T-helper 1 cell treated with Interleukin-12 subunit alpha and Interleukin-12 subunit beta and Interleukin-4 antibody, amounts not matched to agents 30 μg/mL and 1 μg/mL, for 36 hours (primary cell): ENCODE measurements at regions not wholly inside any gene's neighbourhood (a gene's known extent, or its start where the extent isn't known, plus 50 kb on each side); places are given as distances from the start of the nearest gene placed in this dataset.

Experiments used
- H3K27ac Mint-ChIP-seq: one replicate; pipeline ENCODE4 v1.8.0; 2021; ENCODE audit warnings: mild to moderate bottlenecking, mixed read lengths
- H3K27me3 Mint-ChIP-seq: one replicate; pipeline ENCODE4 v1.8.0; 2021; ENCODE audit warnings: low read depth, mixed read lengths
- H3K36me3 Mint-ChIP-seq: one replicate; pipeline ENCODE4 v1.8.0; 2021; ENCODE audit warnings: low read depth, mixed read lengths
- H3K4me1 Mint-ChIP-seq: one replicate; pipeline ENCODE4 v1.8.0; 2021; ENCODE audit warnings: low read depth, mixed read lengths
- H3K4me3 Mint-ChIP-seq: one replicate; pipeline ENCODE4 v1.8.0; 2021; ENCODE audit warnings: mild to moderate bottlenecking, moderate library complexity, mixed read lengths
- H3K9me3 Mint-ChIP-seq: one replicate; pipeline ENCODE4 v1.8.0; 2021; ENCODE audit warnings: mixed read lengths

GRCh38 chr4:123479944-123480343 lies 83.3 kb downstream of the SPRY1 start:
- Mint-ChIP-seq H3K9me3 (no peaks in the 10 kb centered on the region), H3K4me3 (no peak overlapping the region), H3K4me1 (peaks cover 33% of the 10 kb centered on the region), H3K27ac (no peak overlapping the region), H3K27me3 (peaks cover 5% of the 10 kb centered on the region), H3K36me3 (peaks cover 2% of the 10 kb centered on the region)

DNA sequence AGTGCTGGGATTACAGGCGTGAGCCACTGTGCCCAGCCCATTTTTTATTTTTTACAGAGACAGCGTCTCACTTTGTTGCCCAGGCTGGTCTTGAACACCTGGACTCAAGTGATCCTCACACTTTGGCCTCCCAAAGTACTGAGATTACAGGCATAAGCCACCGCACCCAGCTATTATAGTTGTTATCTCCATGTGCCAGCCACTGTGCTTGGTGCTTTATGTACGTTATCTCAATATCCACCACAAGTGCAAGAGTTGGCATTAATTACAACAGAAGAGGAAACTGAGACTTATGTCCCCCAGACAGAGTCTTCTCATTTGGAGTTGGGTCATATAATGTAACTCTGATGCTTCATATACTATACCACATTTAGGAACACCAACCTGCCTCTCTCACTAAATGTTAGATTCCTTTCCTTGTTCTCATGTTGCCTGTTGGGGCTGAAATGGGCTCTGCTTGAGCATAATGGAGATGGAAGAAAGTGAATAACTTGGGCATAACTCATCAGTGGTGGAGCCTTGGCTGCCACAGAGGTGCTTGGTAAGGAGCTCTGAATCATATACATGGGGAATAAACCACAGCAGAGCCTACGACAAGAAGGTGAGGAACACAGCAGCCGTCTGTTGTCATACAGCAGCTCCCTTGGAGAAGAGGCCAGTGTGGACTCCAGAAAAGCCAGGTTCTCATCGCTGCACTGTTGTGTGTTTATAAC lies 84.3 kb downstream of the SPRY1 start:
- H3K4me1 Mint-ChIP-seq: peaks cover 33% of the 10 kb centered on the region
- H3K4me3 Mint-ChIP-seq: no peak overlapping the region
- H3K27ac Mint-ChIP-seq: no peak overlapping the region
- no peaks in the 10 kb centered on the region for H3K9me3 Mint-ChIP-seq
- H3K36me3 Mint-ChIP-seq: peaks cover 2% of the 10 kb centered on the region
- peaks cover 5% of the 10 kb centered on the region for H3K27me3 Mint-ChIP-seq

DNA sequence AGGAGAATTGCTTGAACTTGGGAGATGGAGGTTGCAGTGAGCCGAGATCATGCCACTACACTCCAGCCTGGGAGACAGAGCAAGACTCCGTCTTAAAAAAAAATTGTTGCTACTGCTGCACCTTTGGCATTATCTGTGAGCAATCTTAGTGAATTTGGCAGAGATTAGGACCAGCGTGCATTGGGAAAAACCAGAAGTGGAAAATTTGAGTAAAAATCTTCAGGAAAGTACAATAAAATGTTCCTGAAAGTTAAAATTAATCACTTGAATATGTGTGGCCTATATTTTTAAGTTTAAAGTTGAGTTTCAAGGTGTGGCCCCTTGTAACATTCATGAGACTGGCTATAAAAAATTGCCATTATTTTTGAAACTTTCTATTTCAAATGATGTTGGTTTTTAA lies 85.1 kb downstream of the SPRY1 start:
- Mint-ChIP-seq H3K9me3 (no peaks in the 10 kb centered on the region), H3K27ac (no peak overlapping the region), H3K27me3 (peaks cover 2% of the 10 kb centered on the region), H3K36me3 (no peaks in the 10 kb centered on the region), H3K4me1 (peaks cover 30% of the 10 kb centered on the region), H3K4me3 (no peak overlapping the region)

GRCh38 chr4:123484291-123484926 lies 87.8 kb downstream of the SPRY1 start:
- Mint-ChIP-seq H3K27me3 (no peaks in the 10 kb centered on the region), H3K27ac (no peak overlapping the region), H3K36me3 (no peaks in the 10 kb centered on the region), H3K4me1 (peaks cover 9% of the 10 kb centered on the region), H3K4me3 (no peak overlapping the region), H3K9me3 (no peaks in the 10 kb centered on the region)

- no peaks in the 10 kb centered on the region for H3K36me3 Mint-ChIP-seq
- H3K4me3 Mint-ChIP-seq: no peak overlapping the region
- no peaks in the 10 kb centered on the region for H3K27me3 Mint-ChIP-seq
- H3K4me1 Mint-ChIP-seq: peaks cover 9% of the 10 kb centered on the region
- no peaks in the 10 kb centered on the region for H3K9me3 Mint-ChIP-seq
- no peak overlapping the region for H3K27ac Mint-ChIP-seq
These were observed 89.0 kb downstream of the SPRY1 start for GRCh38 chr4:123485601-123486000.

- Mint-ChIP-seq H3K4me3 (no peak overlapping the region), H3K4me1 (peaks cover 5% of the 10 kb centered on the region), H3K36me3 (no peaks in the 10 kb centered on the region), H3K9me3 (no peaks in the 10 kb centered on the region), H3K27ac (peak overlapping the region; percentile 43), H3K27me3 (peaks cover 4% of the 10 kb centered on the region)
These were observed 92.3 kb downstream of the SPRY1 start for GRCh38 chr4:123488916-123489315.

DNA sequence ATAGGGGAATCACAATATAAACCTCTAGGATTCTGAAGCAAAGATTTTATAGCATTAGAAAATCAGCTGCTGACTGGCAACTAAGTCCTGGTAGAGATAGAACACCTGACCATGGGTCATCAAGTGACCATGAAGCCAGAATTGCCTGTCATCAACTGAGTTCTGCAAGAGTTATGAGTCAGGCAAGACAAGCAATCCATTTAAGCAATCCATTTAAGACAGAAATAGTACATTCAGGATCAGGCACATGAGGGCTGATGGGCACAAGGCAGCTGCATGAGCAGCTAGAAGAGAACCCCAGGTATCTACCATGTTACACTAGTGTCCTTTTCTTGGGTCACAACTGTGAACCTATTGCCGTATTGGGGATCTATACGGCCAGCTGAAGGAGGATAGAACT lies 98.9 kb downstream of the SPRY1 start:
- Mint-ChIP-seq H3K36me3 (no peaks in the 10 kb centered on the region), H3K27ac (no peak overlapping the region), H3K4me3 (no peak overlapping the region), H3K4me1 (no peaks in the 10 kb centered on the region), H3K9me3 (peaks cover 3% of the 10 kb centered on the region), H3K27me3 (peaks cover 10% of the 10 kb centered on the region)

DNA sequence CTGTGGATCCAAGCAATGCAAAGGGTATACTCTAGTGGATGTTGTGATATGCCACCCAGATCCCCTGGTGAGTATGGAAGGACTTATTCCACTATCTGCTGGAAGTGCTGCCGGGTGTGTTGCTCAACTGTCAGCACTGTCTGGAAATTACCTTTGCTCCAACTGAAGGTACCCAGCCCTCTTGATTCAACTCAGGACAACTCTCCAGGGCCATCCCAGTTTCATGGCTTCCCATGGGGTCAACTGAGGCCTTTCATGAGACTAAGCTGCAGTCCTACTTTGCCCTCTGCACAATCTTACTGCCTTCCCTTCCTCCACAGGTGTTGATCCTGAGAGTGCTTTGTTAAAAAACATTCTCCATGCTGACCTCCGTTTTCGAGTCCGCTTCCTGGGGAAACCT lies 99.8 kb downstream of the SPRY1 start:
- H3K27me3 Mint-ChIP-seq: peaks cover 10% of the 10 kb centered on the region
- no peak overlapping the region for H3K27ac Mint-ChIP-seq
- H3K4me1 Mint-ChIP-seq: no peaks in the 10 kb centered on the region
- peaks cover 3% of the 10 kb centered on the region for H3K9me3 Mint-ChIP-seq
- H3K4me3 Mint-ChIP-seq: no peak overlapping the region
- peaks cover under 1% of the 10 kb centered on the region for H3K36me3 Mint-ChIP-seq

DNA sequence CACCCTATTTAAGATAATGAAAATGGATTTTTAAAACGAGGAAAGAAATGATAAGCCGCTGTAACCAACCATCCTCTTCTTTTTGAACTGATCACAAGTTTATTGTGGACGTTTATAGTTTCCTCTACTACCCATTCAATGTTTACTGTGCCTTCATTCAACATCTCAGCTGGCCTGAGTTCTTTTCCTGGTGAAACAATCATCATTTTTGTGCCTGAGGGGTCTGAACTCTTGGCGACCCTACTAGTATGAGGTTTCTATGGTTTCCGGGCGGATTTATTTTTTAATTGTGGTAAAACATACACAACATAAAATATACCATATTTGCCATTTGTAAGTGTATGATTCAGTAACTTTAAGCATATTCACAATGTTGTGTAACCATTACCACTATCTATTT lies 100.7 kb downstream of the SPRY1 start:
- Mint-ChIP-seq H3K27ac (no peak overlapping the region), H3K27me3 (peaks cover 16% of the 10 kb centered on the region), H3K4me3 (no peak overlapping the region), H3K9me3 (peaks cover 3% of the 10 kb centered on the region), H3K4me1 (no peaks in the 10 kb centered on the region), H3K36me3 (peaks cover 2% of the 10 kb centered on the region)

- Mint-ChIP-seq H3K27ac (no peak overlapping the region), H3K9me3 (peaks cover 3% of the 10 kb centered on the region), H3K36me3 (peaks cover 3% of the 10 kb centered on the region), H3K4me1 (peaks cover 7% of the 10 kb centered on the region), H3K27me3 (peaks cover 31% of the 10 kb centered on the region), H3K4me3 (no peak overlapping the region)
These were observed 105.1 kb downstream of the SPRY1 start for GRCh38 chr4:123501733-123502132.

DNA sequence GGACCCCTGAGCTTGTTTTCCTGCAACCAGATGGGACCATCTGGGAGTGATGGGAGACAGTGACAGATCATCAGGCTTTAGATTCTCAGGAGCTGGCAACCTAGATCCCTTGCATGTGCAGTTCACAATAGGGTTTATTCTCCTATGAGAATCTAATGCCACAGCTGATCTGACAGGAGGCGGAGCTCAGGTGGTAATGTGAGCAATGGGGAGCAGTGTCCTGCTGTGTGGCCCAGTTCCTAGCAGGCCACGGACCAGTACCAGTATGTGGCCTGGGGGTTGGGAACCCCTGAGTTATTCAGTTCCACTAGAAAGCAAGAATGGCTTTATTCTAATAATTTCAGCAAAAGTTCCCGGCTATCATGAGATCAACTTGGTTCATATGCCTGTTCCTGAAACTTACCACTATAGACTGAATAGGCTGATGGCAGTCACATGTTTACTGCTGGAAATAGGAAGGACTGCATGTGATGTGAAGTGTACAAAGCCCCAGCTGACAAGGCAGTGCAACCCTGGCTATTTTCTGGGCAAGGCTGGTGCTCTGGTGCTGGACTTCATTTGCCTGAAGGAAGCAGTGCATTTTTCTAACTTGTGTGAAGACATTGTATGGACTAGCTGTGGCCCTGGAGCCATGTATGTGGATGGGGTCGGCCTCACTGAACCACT lies 107.2 kb downstream of the SPRY1 start:
- Mint-ChIP-seq H3K27me3 (peaks cover 35% of the 10 kb centered on the region), H3K9me3 (peaks cover 3% of the 10 kb centered on the region), H3K27ac (no peak overlapping the region), H3K36me3 (peaks cover 3% of the 10 kb centered on the region), H3K4me1 (peaks cover 7% of the 10 kb centered on the region), H3K4me3 (no peak overlapping the region)

- peak overlapping the region; percentile 83 for H3K4me3 Mint-ChIP-seq
- no peaks in the 10 kb centered on the region for H3K9me3 Mint-ChIP-seq
- no peak overlapping the region for H3K27ac Mint-ChIP-seq
- peaks cover 35% of the 10 kb centered on the region for H3K27me3 Mint-ChIP-seq
- peaks cover 7% of the 10 kb centered on the region for H3K4me1 Mint-ChIP-seq
- H3K36me3 Mint-ChIP-seq: peaks cover 3% of the 10 kb centered on the region
These were observed 108.8 kb downstream of the SPRY1 start for GRCh38 chr4:123505095-123506010.

DNA sequence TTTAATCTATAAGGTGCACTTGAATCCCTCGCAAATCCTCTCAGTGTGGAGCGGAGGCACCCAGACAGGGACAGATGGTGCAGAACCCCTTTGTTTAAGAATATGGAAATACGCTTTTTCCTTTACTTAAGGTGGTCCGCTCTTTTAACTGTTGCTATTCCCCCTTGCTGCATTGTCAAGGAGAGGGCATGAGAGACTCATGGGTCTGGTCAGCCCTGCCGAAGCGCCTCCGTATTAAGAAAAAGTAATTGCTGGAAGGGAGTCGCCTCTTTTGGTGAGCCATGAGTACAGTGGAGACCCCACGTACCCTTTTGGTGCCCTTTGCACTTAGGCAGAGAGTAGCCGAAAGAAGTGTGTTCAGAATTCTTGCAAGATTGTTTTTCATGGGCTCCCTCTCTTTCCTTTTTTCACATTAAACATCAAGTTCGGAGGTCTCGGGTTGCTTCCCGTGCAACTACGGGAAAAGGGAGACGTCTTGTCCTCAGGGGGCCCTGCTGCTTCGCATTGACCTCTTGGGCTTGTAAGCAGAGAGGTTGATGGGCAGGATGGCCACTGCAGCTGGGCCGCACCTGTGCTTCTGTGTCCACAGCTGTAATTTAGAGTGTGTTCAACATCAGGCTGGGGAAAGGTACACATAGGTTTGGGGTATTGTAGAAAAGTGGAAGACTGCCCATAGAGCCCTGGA lies 109.6 kb downstream of the SPRY1 start:
- no peak overlapping the region for H3K27ac Mint-ChIP-seq
- H3K9me3 Mint-ChIP-seq: peaks cover 3% of the 10 kb centered on the region
- peaks cover 7% of the 10 kb centered on the region for H3K4me1 Mint-ChIP-seq
- H3K36me3 Mint-ChIP-seq: peaks cover 3% of the 10 kb centered on the region
- H3K4me3 Mint-ChIP-seq: peak overlapping the region; percentile 83
- peaks cover 38% of the 10 kb centered on the region for H3K27me3 Mint-ChIP-seq

- Mint-ChIP-seq H3K9me3 (peaks cover 3% of the 10 kb centered on the region), H3K27me3 (peaks cover 32% of the 10 kb centered on the region), H3K36me3 (peaks cover 2% of the 10 kb centered on the region), H3K27ac (no peak overlapping the region), H3K4me3 (no peak overlapping the region), H3K4me1 (peaks cover 7% of the 10 kb centered on the region)
These were observed 110.8 kb downstream of the SPRY1 start for GRCh38 chr4:123507376-123507775.
